HCT116 (cell line): ENCODE measurements at regions not wholly inside any gene's neighbourhood (a gene's known extent, or its start where the extent isn't known, plus 50 kb on each side); places are given as distances from the start of the nearest gene placed in this dataset.

Experiments used
- ATAC-seq: fragments of 200-7000 bp; cut with Tn5 transposase; 2 replicates; pipeline ENCODE4 v1.9.1; 2020; ENCODE audit warnings: mild to moderate bottlenecking, moderate library complexity
- BruUV-seq: library from RNA; stranded (reverse); fragments of 400-500 nt; replicated peaks from 2 replicates; lab custom pipeline; 2021; lab: Mats Ljungman, UMichigan
- CTCF ChIA-PET: fragments of 300-600 bp; sonication (Branson Sonifier 250); formaldehyde crosslinking; loops from one replicate; lab custom pipeline; 2021; ENCODE audit warnings: antibody characterized with exemption; lab: Charles Lee
- POLR2A ChIA-PET: fragments of 300-600, 350-600 bp; sonication (Branson Sonifier 250); formaldehyde crosslinking; loops from one replicate; lab custom pipeline; 2021; ENCODE audit warnings: antibody characterized with exemption; lab: Charles Lee
- RAD21 ChIA-PET, 2 experiments: fragments of 300-600 bp; sonication (Branson Sonifier 250); formaldehyde crosslinking; loops; one replicate each; lab custom pipeline; 2023; ENCODE audit warnings: low total read pairs in 2 of 2; ENCODE audit not compliant: uncharacterized antibody in 2 of 2, unreplicated experiment in 2 of 2, low non-redundant PET in 1 of 2; lab: Charles Lee
- DNase-seq: peaks from one replicate; pipeline ENCODE4 v3.0.0-alpha.2; 2010; ENCODE audit warnings: low read depth, low spot score
- H2AFZ ChIP-seq: fragments of 200-600 bp; shearing (Covaris generic), sonication (generic); 2 replicates; pipeline ENCODE4 v1.6.1; 2017; ENCODE audit warnings: low read depth, mixed run types, mixed read lengths, antibody characterized with exemption, low read length; ENCODE audit not compliant: poor library complexity, severe bottlenecking
- H3K27ac ChIP-seq: 2 replicates; pipeline ENCODE4 v1.5.1; 2012; ENCODE audit warnings: low read depth, low read length
- H3K27me3 ChIP-seq: fragments of 200-600 bp; sonication (generic); 2 replicates; pipeline ENCODE4 v1.6.1; 2016; ENCODE audit warnings: mixed run types, low read length, mixed read lengths; ENCODE audit not compliant: insufficient read depth
- H3K36me3 ChIP-seq, 2 experiments: fragments of 200-500 bp in 1 of 2; fragments of 200-600 bp in 1 of 2; sonication (Bioruptor generic) in 1 of 2; sonication (generic) in 1 of 2; 2 replicates each; pipeline versions ENCODE4 v1.5.1 to v1.6.1; 2014 to 2016; ENCODE audit warnings: low read length in 2 of 2, inconsistent platforms in 1 of 2, mixed read lengths in 1 of 2, mixed run types in 1 of 2; ENCODE audit not compliant: insufficient read depth in 2 of 2, control insufficient read depth in 1 of 2
- H3K4me1 ChIP-seq, 2 experiments: fragments of 200-600 bp in 1 of 2; sonication (generic) in 1 of 2; 2 replicates each; pipeline versions ENCODE4 v1.5.1 to v1.6.1; 2012 to 2017; ENCODE audit warnings: low read length in 2 of 2, inconsistent platforms in 1 of 2, mild to moderate bottlenecking in 1 of 2, mixed read lengths in 1 of 2, mixed run types in 1 of 2, moderate library complexity in 1 of 2; ENCODE audit not compliant: insufficient read depth in 2 of 2, control insufficient read depth in 1 of 2
- H3K4me2 ChIP-seq: fragments of 200-600 bp; sonication (generic); 2 replicates; pipeline ENCODE4 v1.6.1; 2017; ENCODE audit warnings: mixed run types, low read length, mixed read lengths
- H3K4me3 ChIP-seq, 2 experiments: fragments of 200-600 bp in 1 of 2; sonication (generic) in 1 of 2; replicated peaks in 1 of 2; 2 replicates each; pipeline ENCODE4 v1.5.1; 2011 to 2016; ENCODE audit warnings: low read length in 2 of 2, control low read depth in 1 of 2, low read depth in 1 of 2, mild to moderate bottlenecking in 1 of 2, mixed read lengths in 1 of 2, mixed run types in 1 of 2
- H3K79me2 ChIP-seq: fragments of 200-600 bp; sonication (generic); 2 replicates; pipeline ENCODE4 v1.6.1; 2017; ENCODE audit warnings: mild to moderate bottlenecking, mixed run types, low read length, moderate library complexity, mixed read lengths; ENCODE audit not compliant: insufficient read depth
- H3K9ac ChIP-seq: fragments of 200-600 bp; sonication (generic); 2 replicates; pipeline ENCODE4 v1.6.1; 2016; ENCODE audit warnings: low read length, mixed read lengths
- H3K9me2 ChIP-seq: fragments of 200-600 bp; sonication (generic), shearing (Covaris generic); 2 replicates; pipeline ENCODE4 v1.6.1; 2017; ENCODE audit warnings: mixed run types, mild to moderate bottlenecking, moderate library complexity; ENCODE audit not compliant: insufficient read depth
- H3K9me3 ChIP-seq, 2 experiments: fragments of 200-500 bp in 1 of 2; fragments of 200-600 bp in 1 of 2; sonication (Bioruptor generic) in 1 of 2; sonication (generic) in 1 of 2; 2 replicates each; pipeline ENCODE4 v1.6.1; 2014 to 2017; ENCODE audit warnings: low read length in 2 of 2, mixed read lengths in 2 of 2, inconsistent platforms in 1 of 2, low read depth in 1 of 2, mild to moderate bottlenecking in 1 of 2, mixed run types in 1 of 2, moderate library complexity in 1 of 2; ENCODE audit not compliant: control insufficient read depth in 1 of 2, insufficient read depth in 1 of 2
- H4K20me1 ChIP-seq: fragments of 200-600 bp; sonication (generic), shearing (Covaris generic); 2 replicates; pipeline ENCODE4 v1.6.1; 2017; ENCODE audit warnings: mixed run types, mild to moderate bottlenecking, moderate library complexity; ENCODE audit not compliant: insufficient read depth
- ELF1 ChIP-seq: IDR thresholded peaks from 2 replicates; pipeline ENCODE4 v1.6.1; 2012; ENCODE audit warnings: low read depth, borderline replicate concordance
- EZH2 ChIP-seq: fragments of 200-600 bp; sonication (generic); IDR thresholded peaks from 2 replicates; pipeline ENCODE4 v1.6.1; 2017; ENCODE audit warnings: antibody characterized with exemption, mixed run types
- EZH2phosphoT487 ChIP-seq: fragments of 200-600 bp; IDR thresholded peaks from 2 replicates; pipeline ENCODE4 v1.6.1; 2018; ENCODE audit warnings: antibody characterized with exemption, borderline replicate concordance
- JUND ChIP-seq: IDR thresholded peaks from 2 replicates; pipeline ENCODE4 v1.6.1; 2012
- POLR2A ChIP-seq: IDR thresholded peaks from 2 replicates; pipeline ENCODE4 v1.7.0; 2011; ENCODE audit warnings: borderline replicate concordance; ENCODE audit not compliant: insufficient read depth, insufficient read length; ENCODE audit errors: extremely low read depth
- POLR2AphosphoS5 ChIP-seq: IDR thresholded peaks from 2 replicates; pipeline ENCODE4 v1.6.1; 2011; ENCODE audit warnings: mild to moderate bottlenecking, low read depth, low read length, moderate library complexity
- YY1 ChIP-seq: IDR thresholded peaks from 2 replicates; pipeline ENCODE4 v1.6.1; 2011; ENCODE audit warnings: low read length, low read depth, moderate library complexity, mild to moderate bottlenecking; ENCODE audit not compliant: insufficient replicate concordance; ENCODE audit errors: extremely low read depth
- ZFX ChIP-seq: fragments of 450-650 bp; IDR thresholded peaks from 2 replicates; pipeline ENCODE4 v1.6.1; 2017
- intact Hi-C: fragments of 100-400 bp; cut with micrococcal nuclease; formaldehyde crosslinking; loops from 2 replicates; pipeline ENCODE4 v1.10.0; 2022

GRCh38 chr5:89830691-89831090 lies 578.9 kb downstream of the CETN3 start:
- POLR2A ChIA-PET, result no interaction called here
- no peak for ATAC-seq
- TF ChIP-seq EZH2phosphoT487 (no peak), EZH2 (no peak), JUND (no peak)
- Histone ChIP-seq H3K4me2 (no peak overlapping the region), H3K9me3 (no peaks in the 10 kb centered on the region), H4K20me1 (no peaks in the 10 kb centered on the region), H3K4me3 (no peak overlapping the region), H3K79me2 (no peaks in the 10 kb centered on the region), H3K36me3 (no peaks in the 10 kb centered on the region), H3K4me1 (no peaks in the 10 kb centered on the region), H3K9me2 (no peaks in the 10 kb centered on the region), H3K27ac (no peak overlapping the region), H2AFZ (no peak overlapping the region), H3K27me3 (no peaks in the 10 kb centered on the region), H3K9ac (no peak overlapping the region)
- DNase-seq, result no peak
- BruUV-seq, result no TSS peak
- RAD21 ChIA-PET, result no interaction called here
- intact Hi-C loops, result no loop called here
- CTCF ChIA-PET, result no interaction called here

- ChIA-PET POLR2A (no interaction called here), CTCF (no interaction called here), RAD21 (no interaction called here)
- no peaks in the 10 kb centered on the region for H3K79me2 ChIP-seq
- DNase-seq (no peak), ATAC-seq (no peak)
- no peak overlapping the region for H2AFZ ChIP-seq
- H4K20me1 ChIP-seq, result no peaks in the 10 kb centered on the region
- no peaks in the 10 kb centered on the region for H3K36me3 ChIP-seq
- BruUV-seq, result no TSS peak
- H3K9me3 ChIP-seq, result no peaks in the 10 kb centered on the region
- no peaks in the 10 kb centered on the region for H3K9me2 ChIP-seq
- no peak for TF ChIP-seq POLR2A
- no peaks in the 10 kb centered on the region for H3K4me1 ChIP-seq
- no peak overlapping the region for H3K9ac ChIP-seq
- no peaks in the 10 kb centered on the region for H3K27me3 ChIP-seq
- no peak overlapping the region for H3K27ac ChIP-seq
- H3K4me2 ChIP-seq, result no peak overlapping the region
- intact Hi-C loops, result no loop called here
- H3K4me3 ChIP-seq, result no peak overlapping the region
Measured at GRCh38 chr5:89827960-89828359, 581.6 kb downstream of the CETN3 start.

GRCh38 chr5:89827359-89827758 lies 582.2 kb downstream of the CETN3 start:
- H3K79me2 ChIP-seq, result no peaks in the 10 kb centered on the region
- no peak overlapping the region for H3K9ac ChIP-seq
- no peaks in the 10 kb centered on the region for H4K20me1 ChIP-seq
- H3K27me3 ChIP-seq, result no peaks in the 10 kb centered on the region
- ChIA-PET POLR2A (no interaction called here), RAD21 (no interaction called here)
- no peak overlapping the region for H3K4me3 ChIP-seq
- intact Hi-C loops, result no loop called here
- no peaks in the 10 kb centered on the region for H3K36me3 ChIP-seq
- H2AFZ ChIP-seq, result no peak overlapping the region
- H3K9me2 ChIP-seq, result no peaks in the 10 kb centered on the region
- no peaks in the 10 kb centered on the region for H3K4me1 ChIP-seq
- H3K9me3 ChIP-seq, result no peaks in the 10 kb centered on the region
- TF ChIP-seq ELF1 (no peak), ZFX (no peak), POLR2AphosphoS5 (no peak), YY1 (no peak)
- TF ChIP-seq, all 23 proteins: peak for 0
- BruUV-seq, result no TSS peak
- DNase-seq, result no peak
- ATAC-seq, result no peak
- Histone ChIP-seq H3K27ac (no peak overlapping the region), H3K4me2 (no peak overlapping the region)
- CTCF ChIA-PET, result no interaction called here
